H9 (cell line): ENCODE measurements at regions not wholly inside any gene's neighbourhood (a gene's known extent, or its start where the extent isn't known, plus 50 kb on each side); places are given as distances from the start of the nearest gene placed in this dataset.

Experiments
- DNase-seq: peaks from one replicate; pipeline ENCODE4 v3.0.0-alpha.2; 2017
- H2AFZ ChIP-seq: one replicate; pipeline ENCODE4 v1.6.1; 2013; ENCODE audit warnings: mild to moderate bottlenecking, low read length, control low read depth, moderate library complexity
- H2AK5ac ChIP-seq: 2 replicates; pipeline ENCODE4 v1.6.1; 2013; ENCODE audit warnings: low read length, control low read depth, mixed read lengths; ENCODE audit not compliant: insufficient read length
- H2BK120ac ChIP-seq: one replicate; pipeline ENCODE4 v1.6.1; 2013; ENCODE audit warnings: low read depth, mild to moderate bottlenecking, low read length, control low read depth, inconsistent platforms; ENCODE audit not compliant: poor library complexity, severe bottlenecking
- H2BK12ac ChIP-seq: 2 replicates; pipeline ENCODE4 v1.6.1; 2013; ENCODE audit warnings: low read length, control low read depth, mixed read lengths, low read depth; ENCODE audit not compliant: insufficient read length
- H2BK15ac ChIP-seq: 2 replicates; pipeline ENCODE4 v1.6.1; 2013; ENCODE audit warnings: low read depth, low read length, control low read depth
- H2BK20ac ChIP-seq: one replicate; pipeline ENCODE4 v1.6.1; 2013; ENCODE audit warnings: low read depth, mild to moderate bottlenecking, low read length, control low read depth, inconsistent platforms; ENCODE audit not compliant: poor library complexity, severe bottlenecking
- H2BK5ac ChIP-seq: 2 replicates; pipeline ENCODE4 v1.6.1; 2013; ENCODE audit warnings: low read length, control low read depth, mixed read lengths; ENCODE audit not compliant: insufficient read length
- H3K14ac ChIP-seq: 2 replicates; pipeline ENCODE4 v1.6.1; 2013; ENCODE audit warnings: low read length, control low read depth; ENCODE audit not compliant: insufficient read depth
- H3K18ac ChIP-seq: 2 replicates; pipeline ENCODE4 v1.6.1; 2013; ENCODE audit warnings: low read depth, mild to moderate bottlenecking, mixed read lengths, low read length, control low read depth; ENCODE audit not compliant: insufficient read length
- H3K23ac ChIP-seq: 2 replicates; pipeline ENCODE4 v1.6.1; 2013; ENCODE audit warnings: low read length, control low read depth, mixed read lengths, low read depth; ENCODE audit not compliant: insufficient read length
- H3K23me2 ChIP-seq: 2 replicates; pipeline ENCODE4 v1.6.1; 2013; ENCODE audit warnings: low read depth, mild to moderate bottlenecking, mixed read lengths, low read length, control low read depth; ENCODE audit not compliant: insufficient read length, poor library complexity, severe bottlenecking
- H3K27ac ChIP-seq: 2 replicates; pipeline ENCODE4 v1.5.1; 2013; ENCODE audit warnings: low read length, control low read depth, mixed read lengths, low read depth; ENCODE audit not compliant: insufficient read length
- H3K27me3 ChIP-seq: 2 replicates; pipeline ENCODE4 v1.6.1; 2013; ENCODE audit warnings: low read length, control low read depth, inconsistent platforms; ENCODE audit not compliant: insufficient read depth
- H3K4ac ChIP-seq: 2 replicates; pipeline ENCODE4 v1.6.1; 2013; ENCODE audit warnings: low read depth, mild to moderate bottlenecking, control low read depth, inconsistent platforms, low read length, moderate library complexity
- H3K4me1 ChIP-seq: 2 replicates; pipeline ENCODE4 v1.6.1; 2013; ENCODE audit warnings: low read length, control low read depth, inconsistent platforms; ENCODE audit not compliant: insufficient read depth
- H3K4me2 ChIP-seq: 2 replicates; pipeline ENCODE4 v1.6.1; 2013; ENCODE audit warnings: low read length, control low read depth, mixed read lengths; ENCODE audit not compliant: insufficient read length, insufficient read depth
- H3K56ac ChIP-seq: 2 replicates; pipeline ENCODE4 v1.6.1; 2013; ENCODE audit warnings: low read depth, mild to moderate bottlenecking, mixed read lengths, low read length, control low read depth; ENCODE audit not compliant: insufficient read length
- H3K79me1 ChIP-seq: 2 replicates; pipeline ENCODE4 v1.6.1; 2013; ENCODE audit warnings: low read depth, mild to moderate bottlenecking, moderate library complexity, low read length, control low read depth, inconsistent platforms; ENCODE audit not compliant: insufficient read depth, poor library complexity, severe bottlenecking
- H3K79me2 ChIP-seq: 2 replicates; pipeline ENCODE4 v1.6.1; 2013; ENCODE audit warnings: low read length, control low read depth, inconsistent platforms; ENCODE audit not compliant: insufficient read depth
- H3K9ac ChIP-seq: 2 replicates; pipeline ENCODE4 v1.6.1; 2013; ENCODE audit warnings: low read length, control low read depth, mixed read lengths; ENCODE audit not compliant: insufficient read length; ENCODE audit errors: extremely low read depth
- H3K9me3 ChIP-seq: one replicate; pipeline ENCODE4 v1.6.1; 2013; ENCODE audit warnings: low read depth, low read length, inconsistent platforms; ENCODE audit not compliant: control insufficient read depth
- H3T11ph ChIP-seq: one replicate; pipeline ENCODE4 v1.6.1; 2013; ENCODE audit warnings: mild to moderate bottlenecking, low read length, control low read depth, inconsistent platforms
- H4K20me1 ChIP-seq: one replicate; pipeline ENCODE4 v1.6.1; 2013; ENCODE audit not compliant: control insufficient read depth, insufficient read length, insufficient read depth
- H4K5ac ChIP-seq: 2 replicates; pipeline ENCODE4 v1.6.1; 2013; ENCODE audit warnings: low read depth, mild to moderate bottlenecking, mixed read lengths, low read length, control low read depth; ENCODE audit not compliant: insufficient read length
- H4K8ac ChIP-seq: replicated peaks from 2 replicates; pipeline ENCODE4 v1.6.1; 2013; ENCODE audit warnings: low read length, control low read depth, mixed read lengths, low read depth; ENCODE audit not compliant: insufficient read length
- H4K91ac ChIP-seq: 2 replicates; pipeline ENCODE4 v1.6.1; 2013; ENCODE audit warnings: low read depth, mild to moderate bottlenecking, moderate library complexity, mixed read lengths, low read length, control low read depth; ENCODE audit not compliant: insufficient read length
- H3K27ac Mint-ChIP-seq, 3 experiments: 2 replicates in 2 of 3; 3 replicates in 1 of 3; pipeline ENCODE4 v1.8.0; 2020 to 2021; ENCODE audit warnings: mixed read lengths in 3 of 3, mild to moderate bottlenecking in 1 of 3, moderate library complexity in 1 of 3
- H3K27me3 Mint-ChIP-seq: 2 replicates; pipeline ENCODE4 v1.8.0; 2021; ENCODE audit warnings: low read depth, mild to moderate bottlenecking, moderate library complexity, mixed read lengths
- H3K36me3 Mint-ChIP-seq, 3 experiments: 2 replicates in 2 of 3; 3 replicates in 1 of 3; pipeline ENCODE4 v1.8.0; 2020 to 2021; ENCODE audit warnings: low read depth in 3 of 3, mixed read lengths in 3 of 3; ENCODE audit not compliant: insufficient read depth in 1 of 3
- H3K4me1 Mint-ChIP-seq, 2 experiments: 2 replicates each; pipeline ENCODE4 v1.8.0; 2020; ENCODE audit warnings: mixed read lengths in 2 of 2
- H3K4me3 Mint-ChIP-seq, 2 experiments: 2 replicates in 1 of 2; 3 replicates in 1 of 2; pipeline ENCODE4 v1.8.0; 2020 to 2021; ENCODE audit warnings: mild to moderate bottlenecking in 2 of 2, mixed read lengths in 2 of 2, moderate library complexity in 1 of 2
- H3K9me3 Mint-ChIP-seq, 2 experiments: 2 replicates in 1 of 2; 3 replicates in 1 of 2; pipeline ENCODE4 v1.8.0; 2020; ENCODE audit warnings: mild to moderate bottlenecking in 2 of 2, mixed read lengths in 2 of 2, moderate library complexity in 1 of 2
- CTCF ChIP-seq: fragments of 200-600 bp; sonication (generic); conservative IDR thresholded peaks from 3 replicates; pipeline ENCODE4 v1.8.0; 2021; ENCODE audit warnings: antibody characterized with exemption, mild to moderate bottlenecking
- WGBS: extraction: QIAGEN DNeasy Blood & Tissue Kit; methylation state at CpG from one replicate; pipeline ENCODE4 v1.1.7; 2013; ENCODE audit warnings: missing lambda C conversion rate, low lambda C conversion rate, mixed read lengths; ENCODE audit not compliant: insufficient read length; ENCODE audit errors: extremely low coverage; 5-methylcytosine and 5-hydroxymethylcytosine counted together

GRCh38 chr16:59971264-59971663 is 1237.1 kb upstream of the GOT2 start:
- H3K79me2 ChIP-seq = no peaks in the 10 kb centered on the region
- no peak overlapping the region for H4K8ac ChIP-seq
- peaks cover 1 to 6% (median 1%) of the 10 kb centered on the region in 3 experiments; a peak in 6 of 7 replicates for H3K36me3 Mint-ChIP-seq
- H3K23ac ChIP-seq = no peak overlapping the region
- no peak overlapping the region for H2BK12ac ChIP-seq
- no peaks in the 10 kb centered on the region for H3K27me3 ChIP-seq
- no peaks in the 10 kb centered on the region; the same call in 1 of the 2 replicates for H3K4me1 ChIP-seq
- H2BK20ac ChIP-seq = no peak overlapping the region
- no peak overlapping the region for H3K9ac ChIP-seq
- no peak overlapping the region for H4K5ac ChIP-seq
- no peaks in the 10 kb centered on the region for H3K23me2 ChIP-seq
- H3K27ac Mint-ChIP-seq = no peak overlapping the region
- no peak overlapping the region for H3K14ac ChIP-seq
- H2BK120ac ChIP-seq = no peak overlapping the region
- H3K9me3 Mint-ChIP-seq = peaks cover 0 to 10% of the 10 kb centered on the region in 2 experiments; a peak in 4 of 5 replicates
- H3K4me2 ChIP-seq = no peak overlapping the region
- H3K27ac ChIP-seq = no peak overlapping the region
- H3T11ph ChIP-seq = no peak overlapping the region
- no peak overlapping the region for H3K56ac ChIP-seq
- no peak overlapping the region for H2BK15ac ChIP-seq
- no peak overlapping the region for H3K4me3 Mint-ChIP-seq
- no peaks in the 10 kb centered on the region for H4K20me1 ChIP-seq
- no peaks in the 10 kb centered on the region for H3K79me1 ChIP-seq
- no peaks in the 10 kb centered on the region for H3K9me3 ChIP-seq
- TF ChIP-seq CTCF = no peak
- H3K18ac ChIP-seq = no peak overlapping the region
- no peak overlapping the region for H2AFZ ChIP-seq
- no peak overlapping the region for H4K91ac ChIP-seq
- H2BK5ac ChIP-seq = no peak overlapping the region
- peaks cover 0 to under 1% of the 10 kb centered on the region in 2 experiments; a peak in 1 of 4 replicates for H3K4me1 Mint-ChIP-seq
- H3K4ac ChIP-seq = no peak overlapping the region
- no peak overlapping the region for H2AK5ac ChIP-seq
- H3K27me3 Mint-ChIP-seq = no peaks in the 10 kb centered on the region
- DNase-seq = no peak
- no CpG with 5 or more reads among the region's 3 CpGs for WGBS
